ENCODE measurements at regions not wholly inside any gene's neighbourhood (a gene's known extent, or its start where the extent isn't known, plus 50 kb on each side); places are given as distances from the start of the nearest gene placed in this dataset.

GRCh38 chr9:134487066-134487710 is 154.4 kb upstream of the COL5A1 start:
- no peak for DNase-seq

GRCh38 chr9:134488331-134489280 is 153.0 kb upstream of the COL5A1 start:
- no peak for DNase-seq

GRCh38 chr9:134489621-134490408 is 151.8 kb upstream of the COL5A1 start:
- no peak for DNase-seq

GRCh38 chr9:134490446-134490845 is 151.2 kb upstream of the COL5A1 start:
- DNase-seq: no peak

GRCh38 chr9:134491196-134491835 is 150.3 kb upstream of the COL5A1 start:
- no peak for DNase-seq

GRCh38 chr9:134491856-134492255 is 149.7 kb upstream of the COL5A1 start:
- no peak for DNase-seq

GRCh38 chr9:134492281-134492691 is 149.3 kb upstream of the COL5A1 start:
- peak; percentile 100 for DNase-seq

- peak; percentile 16 for DNase-seq
These were observed 148.7 kb upstream of the COL5A1 start for GRCh38 chr9:134492721-134493460.

GRCh38 chr9:134493461-134494272 is 147.9 kb upstream of the COL5A1 start:
- DNase-seq: no peak

GRCh38 chr9:134494273-134494815 is 147.3 kb upstream of the COL5A1 start:
- DNase-seq: no peak

- no peak for DNase-seq
These were observed 146.7 kb upstream of the COL5A1 start for GRCh38 chr9:134494905-134495304.

GRCh38 chr9:134495881-134496412 is 145.7 kb upstream of the COL5A1 start:
- no peak for DNase-seq

GRCh38 chr9:134496413-134497282 is 145.0 kb upstream of the COL5A1 start:
- no peak for DNase-seq

- no peak for DNase-seq
These were observed 144.2 kb upstream of the COL5A1 start for GRCh38 chr9:134497283-134497860.

- no peak for DNase-seq
These were observed 142.8 kb upstream of the COL5A1 start for GRCh38 chr9:134498814-134499166.

- DNase-seq: no peak
These were observed 140.5 kb upstream of the COL5A1 start for GRCh38 chr9:134500931-134501760.

- no peak for DNase-seq
These were observed 139.8 kb upstream of the COL5A1 start for GRCh38 chr9:134501761-134502265.

- DNase-seq: no peak
These were observed 139.3 kb upstream of the COL5A1 start for GRCh38 chr9:134502266-134502791.

Measured in NCI-H524 treated with DMSO at 0.1 percent for 48 hours (cell line).